Neural crest cell (in vitro differentiated cells): ENCODE measurements at regions not wholly inside any gene's neighbourhood (a gene's known extent, or its start where the extent isn't known, plus 50 kb on each side); places are given as distances from the start of the nearest gene placed in this dataset.
A peak's percentile ranks its signal among the peaks of the same experiment; 100 is the strongest.

Experiments
- DNase-seq: peaks from one replicate; pipeline ENCODE4 v3.0.0; 2021; ENCODE audit warnings: low read depth, mixed read lengths, low spot score
- H3K27ac Mint-ChIP-seq: one replicate; pipeline ENCODE4 v1.8.0; 2021; ENCODE audit warnings: mild to moderate bottlenecking, mixed read lengths; ENCODE audit not compliant: unreplicated experiment
- H3K27me3 Mint-ChIP-seq: 2 replicates; pipeline ENCODE4 v1.8.0; 2021; ENCODE audit warnings: low read depth, mild to moderate bottlenecking, mixed read lengths
- H3K36me3 Mint-ChIP-seq: 2 replicates; pipeline ENCODE4 v1.8.0; 2021; ENCODE audit warnings: low read depth, mild to moderate bottlenecking, mixed read lengths
- H3K4me1 Mint-ChIP-seq: 2 replicates; pipeline ENCODE4 v1.8.0; 2021; ENCODE audit warnings: mixed read lengths
- H3K4me3 Mint-ChIP-seq: one replicate; pipeline ENCODE4 v1.8.0; 2021; ENCODE audit warnings: mild to moderate bottlenecking, mixed read lengths
- H3K9me3 Mint-ChIP-seq: 2 replicates; pipeline ENCODE4 v1.8.0; 2021; ENCODE audit warnings: mixed read lengths
- CTCF ChIP-seq: fragments of 200-600 bp; sonication (generic); conservative IDR thresholded peaks from 2 replicates; pipeline ENCODE4 v1.5.0; 2021; ENCODE audit warnings: antibody characterized with exemption, mild to moderate bottlenecking

GRCh38 chr4:149005191-149005590 is 563.0 kb upstream of the NR3C2 start:
- H3K9me3 Mint-ChIP-seq = no peaks in the 10 kb centered on the region
- no peak overlapping the region for H3K4me3 Mint-ChIP-seq
- no peaks in the 10 kb centered on the region for H3K27me3 Mint-ChIP-seq
- no peaks in the 10 kb centered on the region for H3K4me1 Mint-ChIP-seq
- DNase-seq = no peak
- H3K27ac Mint-ChIP-seq = no peak overlapping the region
- no peaks in the 10 kb centered on the region for H3K36me3 Mint-ChIP-seq
- TF ChIP-seq CTCF = no peak

- Mint-ChIP-seq H3K27me3 (no peaks in the 10 kb centered on the region), H3K9me3 (no peaks in the 10 kb centered on the region), H3K36me3 (no peaks in the 10 kb centered on the region), H3K4me3 (no peak overlapping the region), H3K27ac (no peak overlapping the region), H3K4me1 (no peaks in the 10 kb centered on the region)
- TF ChIP-seq CTCF = no peak
- no peak for DNase-seq
Observed at GRCh38 chr4:148999924-149000323, 557.7 kb upstream of the NR3C2 start.

GRCh38 chr4:148998719-148999118 is 556.5 kb upstream of the NR3C2 start:
- H3K4me1 Mint-ChIP-seq = no peaks in the 10 kb centered on the region
- no peak for DNase-seq
- H3K9me3 Mint-ChIP-seq = no peaks in the 10 kb centered on the region
- TF ChIP-seq CTCF = peak; percentile 57
- H3K27me3 Mint-ChIP-seq = no peaks in the 10 kb centered on the region
- no peaks in the 10 kb centered on the region for H3K36me3 Mint-ChIP-seq
- H3K27ac Mint-ChIP-seq = no peak overlapping the region
- H3K4me3 Mint-ChIP-seq = no peak overlapping the region

- Mint-ChIP-seq H3K9me3 (peaks cover 3% of the 10 kb centered on the region), H3K36me3 (no peaks in the 10 kb centered on the region), H3K27me3 (no peaks in the 10 kb centered on the region), H3K4me3 (no peak overlapping the region), H3K27ac (no peak overlapping the region), H3K4me1 (no peaks in the 10 kb centered on the region)
- TF ChIP-seq CTCF = no peak
- no peak for DNase-seq
Observed at GRCh38 chr4:148986951-148987350, 544.7 kb upstream of the NR3C2 start.

GRCh38 chr4:148984951-148985350 is 542.7 kb upstream of the NR3C2 start:
- no peak overlapping the region for H3K4me3 Mint-ChIP-seq
- TF ChIP-seq CTCF = no peak
- H3K27ac Mint-ChIP-seq = no peak overlapping the region
- no peak for DNase-seq
- no peaks in the 10 kb centered on the region for H3K4me1 Mint-ChIP-seq
- peaks cover 3% of the 10 kb centered on the region for H3K9me3 Mint-ChIP-seq
- H3K27me3 Mint-ChIP-seq = no peaks in the 10 kb centered on the region
- H3K36me3 Mint-ChIP-seq = no peaks in the 10 kb centered on the region

GRCh38 chr4:148982200-148982599 is 540.0 kb upstream of the NR3C2 start:
- no peak for DNase-seq
- Mint-ChIP-seq H3K4me1 (no peaks in the 10 kb centered on the region), H3K9me3 (peaks cover 9% of the 10 kb centered on the region), H3K27ac (no peak overlapping the region), H3K4me3 (no peak overlapping the region), H3K36me3 (no peaks in the 10 kb centered on the region), H3K27me3 (no peaks in the 10 kb centered on the region)
- no peak for TF ChIP-seq CTCF
